ENCODE measurements at regions not wholly inside any gene's neighbourhood (a gene's known extent, or its start where the extent isn't known, plus 50 kb on each side); places are given as distances from the start of the nearest gene placed in this dataset.

DNA sequence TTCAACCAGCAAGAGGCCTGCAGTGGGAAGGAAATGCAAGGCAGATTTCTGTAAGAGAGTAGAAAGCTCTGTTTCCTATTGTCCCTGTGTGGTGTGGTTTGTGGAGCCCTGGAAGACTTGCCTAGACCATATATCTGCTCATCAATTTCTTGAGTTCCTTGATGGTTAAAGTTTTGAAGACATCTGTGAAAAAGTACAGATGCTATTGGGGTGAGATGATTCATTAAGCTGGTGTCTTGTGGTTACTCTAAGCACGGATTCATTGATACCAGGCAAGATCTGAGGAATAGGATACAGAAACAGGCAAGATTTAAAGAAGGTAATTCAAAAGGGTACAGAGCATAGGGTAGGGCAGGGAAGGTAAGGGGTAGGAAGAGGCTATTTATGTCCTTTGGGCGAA, 275.8 kb upstream of the SESN3 start:
- no peak overlapping the region for H3K4me3 ChIP-seq (ENCODE audit: low read depth, low read length)
- in situ Hi-C loops (cut with HindIII; ENCODE audit: low sequenced_read_pairs) = no loop called here
- DNase-seq (ENCODE audit: low read depth, low spot score) = no peak
- TF ChIP-seq, protein P1, sequence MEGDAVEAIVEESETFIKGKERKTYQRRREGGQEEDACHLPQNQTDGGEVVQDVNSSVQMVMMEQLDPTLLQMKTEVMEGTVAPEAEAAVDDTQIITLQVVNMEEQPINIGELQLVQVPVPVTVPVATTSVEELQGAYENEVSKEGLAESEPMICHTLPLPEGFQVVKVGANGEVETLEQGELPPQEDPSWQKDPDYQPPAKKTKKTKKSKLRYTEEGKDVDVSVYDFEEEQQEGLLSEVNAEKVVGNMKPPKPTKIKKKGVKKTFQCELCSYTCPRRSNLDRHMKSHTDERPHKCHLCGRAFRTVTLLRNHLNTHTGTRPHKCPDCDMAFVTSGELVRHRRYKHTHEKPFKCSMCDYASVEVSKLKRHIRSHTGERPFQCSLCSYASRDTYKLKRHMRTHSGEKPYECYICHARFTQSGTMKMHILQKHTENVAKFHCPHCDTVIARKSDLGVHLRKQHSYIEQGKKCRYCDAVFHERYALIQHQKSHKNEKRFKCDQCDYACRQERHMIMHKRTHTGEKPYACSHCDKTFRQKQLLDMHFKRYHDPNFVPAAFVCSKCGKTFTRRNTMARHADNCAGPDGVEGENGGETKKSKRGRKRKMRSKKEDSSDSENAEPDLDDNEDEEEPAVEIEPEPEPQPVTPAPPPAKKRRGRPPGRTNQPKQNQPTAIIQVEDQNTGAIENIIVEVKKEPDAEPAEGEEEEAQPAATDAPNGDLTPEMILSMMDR (IDR thresholded peaks at IDR 0.05; ENCODE audit: low read depth, low read length) = no peak

DNA sequence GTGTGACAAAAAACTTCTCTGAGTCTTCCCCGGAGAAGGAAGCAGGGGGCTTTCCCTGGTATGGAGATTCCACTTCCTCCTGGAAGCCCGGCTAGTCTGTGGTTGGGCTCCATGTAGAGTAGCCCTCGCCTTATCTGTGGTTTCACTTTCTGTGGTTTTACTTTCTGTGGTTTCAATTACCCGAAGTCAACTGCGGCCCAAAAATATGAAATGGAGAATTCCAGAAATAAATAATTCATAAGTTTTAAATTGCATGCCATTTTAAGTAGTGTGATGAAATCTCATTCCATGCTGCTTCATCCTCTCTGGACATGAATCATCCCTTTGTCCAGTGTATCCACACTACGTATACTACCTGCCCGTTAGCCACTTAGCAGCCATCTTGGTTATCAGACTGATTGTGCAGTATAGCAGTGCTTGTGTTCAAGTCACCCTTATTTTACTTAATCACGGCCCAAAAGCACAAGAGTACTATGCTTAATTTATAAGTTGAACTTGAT, 275.0 kb upstream of the SESN3 start:
- in situ Hi-C loops (cut with HindIII; ENCODE audit: low sequenced_read_pairs) = no loop called here
- peak; percentile 74 for DNase-seq (ENCODE audit: low read depth, low spot score)
- TF ChIP-seq, protein P1 (IDR thresholded peaks at IDR 0.05; ENCODE audit: low read depth, low read length) = no peak
- H3K4me3 ChIP-seq (ENCODE audit: low read depth, low read length) = no peak overlapping the region

DNA sequence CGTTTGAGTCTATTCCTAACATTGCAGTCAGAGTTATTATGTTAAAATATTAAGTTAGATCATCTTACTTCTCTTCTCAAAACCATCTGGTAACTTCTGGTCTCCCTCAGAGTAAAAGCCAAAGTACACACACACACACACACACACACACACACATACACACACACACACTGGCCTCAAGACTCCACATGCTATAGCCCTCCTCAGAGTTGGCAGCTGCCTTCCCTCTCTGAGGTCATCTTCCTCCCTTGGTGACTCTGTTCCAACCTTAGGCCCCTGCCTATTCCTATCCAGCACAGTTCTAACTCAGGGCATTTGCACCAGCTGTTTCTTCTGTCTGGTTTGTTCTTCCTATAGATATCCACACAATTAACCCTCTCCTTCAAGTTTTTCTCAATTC, 272.0 kb upstream of the SESN3 start:
- peak; percentile 55 for DNase-seq (ENCODE audit: low read depth, low spot score)
- in situ Hi-C loops (cut with HindIII; ENCODE audit: low sequenced_read_pairs) = no loop called here
- no peak overlapping the region for H3K4me3 ChIP-seq (ENCODE audit: low read depth, low read length)
- TF ChIP-seq, protein P1 (IDR thresholded peaks at IDR 0.05; ENCODE audit: low read depth, low read length) = no peak

GRCh38 chr11:95502522-95502921, 271.5 kb upstream of the SESN3 start:
- H3K4me3 ChIP-seq (ENCODE audit: low read depth, low read length) = no peak overlapping the region
- TF ChIP-seq, protein P1 (IDR thresholded peaks at IDR 0.05; ENCODE audit: low read depth, low read length) = no peak
- in situ Hi-C loops (cut with HindIII; ENCODE audit: low sequenced_read_pairs) = no loop called here
- no peak for DNase-seq (ENCODE audit: low read depth, low spot score)

DNA sequence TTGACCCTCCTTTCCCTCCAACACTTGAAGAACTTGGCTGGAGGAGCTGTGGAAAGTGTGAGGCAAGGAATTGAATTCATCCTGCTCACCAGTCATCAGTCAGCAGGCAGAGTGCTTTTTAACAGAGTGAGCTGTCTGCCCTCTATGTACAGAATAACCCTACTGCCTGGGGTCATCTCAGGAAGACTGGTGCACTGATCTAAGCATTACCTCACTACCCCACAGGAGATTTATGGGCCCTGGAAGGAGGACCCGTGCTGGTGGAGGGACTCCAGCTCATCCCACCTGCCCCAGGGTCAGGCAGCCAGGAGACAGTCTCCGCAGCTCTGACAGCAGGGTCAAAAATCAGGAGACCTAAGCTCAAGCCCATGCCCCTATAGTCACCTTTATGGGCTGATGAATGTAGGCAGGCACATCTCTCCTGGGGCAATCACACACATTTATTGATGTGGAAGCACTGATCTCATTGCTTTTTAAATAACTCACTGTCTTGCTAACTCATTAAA, 270.8 kb upstream of the SESN3 start:
- TF ChIP-seq, protein P1 (IDR thresholded peaks at IDR 0.05; ENCODE audit: low read depth, low read length) = no peak
- in situ Hi-C loops (cut with HindIII; ENCODE audit: low sequenced_read_pairs) = no loop called here
- H3K4me3 ChIP-seq (ENCODE audit: low read depth, low read length) = no peak overlapping the region
- no peak for DNase-seq (ENCODE audit: low read depth, low spot score)

DNA sequence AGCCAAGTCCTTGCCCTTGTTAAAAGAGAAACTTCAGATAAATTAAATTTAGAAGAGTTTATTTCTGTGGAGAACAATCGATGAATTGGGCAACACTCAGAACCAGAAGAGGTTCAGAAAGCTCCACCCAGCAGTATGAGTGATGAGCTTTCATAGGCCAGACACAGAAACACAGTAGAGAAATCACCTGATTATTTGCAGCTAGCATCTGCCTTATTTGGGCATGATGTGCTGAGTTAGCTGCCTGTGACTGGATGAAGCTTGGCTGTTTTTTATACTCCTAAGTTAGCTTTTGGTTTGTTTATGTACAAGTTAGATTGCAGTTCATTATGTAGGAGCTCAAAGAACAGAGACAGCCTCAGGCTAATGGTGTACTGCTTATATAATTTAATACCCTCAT, 269.5 kb upstream of the SESN3 start:
- DNase-seq (ENCODE audit: low read depth, low spot score) = no peak
- no peak overlapping the region for H3K4me3 ChIP-seq (ENCODE audit: low read depth, low read length)
- TF ChIP-seq, protein P1 (IDR thresholded peaks at IDR 0.05; ENCODE audit: low read depth, low read length) = no peak
- in situ Hi-C loops (cut with HindIII; ENCODE audit: low sequenced_read_pairs) = no loop called here
